Panc1 (cell line): ENCODE measurements at regions not wholly inside any gene's neighbourhood (a gene's known extent, or its start where the extent isn't known, plus 50 kb on each side); places are given as distances from the start of the nearest gene placed in this dataset.

ENCODE experiments used
- ATAC-seq: fragments of 200-7000 bp; cut with Tn5 transposase; 2 replicates; pipeline ENCODE4 v1.9.1; 2020; ENCODE audit warnings: mild to moderate bottlenecking, moderate library complexity
- BruUV-seq: library from RNA; stranded (reverse); fragments of 400-500 nt; replicated peaks from 2 replicates; lab custom pipeline; 2021; lab: Mats Ljungman, UMichigan
- CTCF ChIA-PET: fragments of 300-600 bp; sonication (Branson Sonifier 250); formaldehyde crosslinking; loops from one replicate; lab custom pipeline; 2022; ENCODE audit warnings: antibody characterized with exemption; lab: Charles Lee
- POLR2A ChIA-PET: fragments of 300-600 bp; sonication (Branson Sonifier 250); formaldehyde crosslinking; loops from one replicate; lab custom pipeline; 2022; ENCODE audit warnings: antibody characterized with exemption; lab: Charles Lee
- DNase-seq: peaks from one replicate; pipeline ENCODE4 v3.0.0-alpha.2; 2010; ENCODE audit warnings: low read depth, low spot score
- H3K27ac ChIP-seq: 2 replicates; pipeline ENCODE4 v1.5.1; 2011; ENCODE audit warnings: mild to moderate bottlenecking, low read length, inconsistent platforms
- H3K27me3 ChIP-seq: fragments of 200-500 bp; sonication (Bioruptor generic); 2 replicates; pipeline ENCODE4 v1.6.0; 2014; ENCODE audit warnings: low read length, inconsistent platforms; ENCODE audit not compliant: control insufficient read depth, insufficient read depth
- H3K36me3 ChIP-seq: fragments of 200-500 bp; sonication (Bioruptor generic); 2 replicates; pipeline ENCODE4 v1.5.1; 2014; ENCODE audit warnings: inconsistent platforms, mild to moderate bottlenecking, low read length, moderate library complexity; ENCODE audit not compliant: control insufficient read depth, insufficient read depth
- H3K4me1 ChIP-seq: 2 replicates; pipeline ENCODE4 v1.5.1; 2011; ENCODE audit warnings: inconsistent platforms, mild to moderate bottlenecking, low read length, moderate library complexity; ENCODE audit not compliant: control insufficient read depth, insufficient read depth
- H3K4me3 ChIP-seq, 2 experiments: 2 replicates each; pipeline ENCODE4 v1.5.1; 2011 to 2012; ENCODE audit warnings: low read depth in 2 of 2, low read length in 2 of 2, mild to moderate bottlenecking in 2 of 2, inconsistent platforms in 1 of 2, moderate library complexity in 1 of 2
- H3K9me3 ChIP-seq: fragments of 200-500 bp; sonication (Bioruptor generic); 2 replicates; pipeline ENCODE4 v1.5.1; 2014; ENCODE audit warnings: low read depth, mild to moderate bottlenecking, inconsistent platforms, low read length, moderate library complexity; ENCODE audit not compliant: control insufficient read depth, insufficient read depth
- CTCF ChIP-seq: fragments of 450-650 bp; IDR thresholded peaks from 2 replicates; pipeline ENCODE4 v1.5.1; 2017; ENCODE audit warnings: mild to moderate bottlenecking
- POLR2AphosphoS5 ChIP-seq: IDR thresholded peaks from 2 replicates; pipeline ENCODE4 v1.6.1; 2012; ENCODE audit warnings: mild to moderate bottlenecking, low read depth, low read length, moderate library complexity
- REST ChIP-seq, 2 experiments: IDR thresholded peaks; 2 replicates each; pipeline ENCODE4 v1.6.1; 2011 to 2012; ENCODE audit warnings: low read depth in 2 of 2, control low read depth in 1 of 2, low read length in 1 of 2, mild to moderate bottlenecking in 1 of 2, moderate library complexity in 1 of 2; ENCODE audit not compliant: insufficient read depth in 1 of 2
- SIN3A ChIP-seq: IDR thresholded peaks from 2 replicates; pipeline ENCODE4 v1.6.1; 2012; ENCODE audit warnings: low read depth, mild to moderate bottlenecking, low read length, moderate library complexity, borderline replicate concordance; ENCODE audit not compliant: insufficient read depth
- TCF7L2 ChIP-seq: IDR thresholded peaks from 2 replicates; pipeline ENCODE4 v1.6.1; 2011; ENCODE audit warnings: mild to moderate bottlenecking, low read depth, low read length, inconsistent platforms
- in situ Hi-C: cut with HindIII; loops from 2 replicates; pipeline ENCODE4 v1.10.0; 2016; ENCODE audit warnings: low sequenced_read_pairs, low pct_unique_long_range_greater_than_20kb
- intact Hi-C: fragments of 100-400 bp; cut with micrococcal nuclease; formaldehyde crosslinking; loops from one replicate; pipeline ENCODE4 v1.10.0; 2022; ENCODE audit not compliant: unreplicated experiment

- DNase-seq (no peak), ATAC-seq (no peak)
- ChIA-PET POLR2A (no interaction called here), CTCF (no interaction called here)
- Histone ChIP-seq H3K36me3 (no peaks in the 10 kb centered on the region), H3K4me3 (no peak overlapping the region), H3K27ac (no peak overlapping the region), H3K27me3 (no peaks in the 10 kb centered on the region), H3K4me1 (no peaks in the 10 kb centered on the region), H3K9me3 (0 out of 2 replicates have a peak, but pooled peaks cover under 1% of the 10 kb centered on the region)
- intact Hi-C loops, result no loop called here
- TF ChIP-seq CTCF, result no peak
- no TSS peak for BruUV-seq
- in situ Hi-C loops, result no loop called here
Measured at GRCh38 chr12:87444039-87444438, 585.2 kb downstream of the C12orf50 start.

- ATAC-seq (no peak), DNase-seq (no peak)
- no peak for TF ChIP-seq REST (IDR thresholded peaks at IDR 0.05; ENCODE audit: insufficient read depth in 1 of 2, low read depth in 2 of 2, low read length in 1 of 2)
- TF ChIP-seq SIN3A, result no peak
- no peak for TF ChIP-seq CTCF
- TF ChIP-seq TCF7L2, result no peak
- TF ChIP-seq POLR2AphosphoS5, result no peak
- H3K36me3 ChIP-seq, result no peaks in the 10 kb centered on the region
- in situ Hi-C loops, result no loop called here
- ChIA-PET POLR2A (no interaction called here), CTCF (no interaction called here)
- no TSS peak for BruUV-seq
- H3K9me3 ChIP-seq, result no peaks in the 10 kb centered on the region
- H3K4me3 ChIP-seq, result no peak overlapping the region
- H3K27me3 ChIP-seq, result no peaks in the 10 kb centered on the region
- H3K27ac ChIP-seq, result no peak overlapping the region
- intact Hi-C loops, result no loop called here
- H3K4me1 ChIP-seq, result no peaks in the 10 kb centered on the region
Measured at GRCh38 chr12:87441511-87441910, 587.7 kb downstream of the C12orf50 start.
